B cell (primary cell): ENCODE measurements at regions not wholly inside any gene's neighbourhood (a gene's known extent, or its start where the extent isn't known, plus 50 kb on each side); places are given as distances from the start of the nearest gene placed in this dataset.

Experiments
- EZH2 ChIP-seq: IDR thresholded peaks from 2 replicates; pipeline ENCODE4 v1.6.1; 2012; ENCODE audit warnings: borderline replicate concordance, low read depth, mild to moderate bottlenecking, moderate library complexity, low read length; ENCODE audit not compliant: insufficient read depth, poor library complexity, severe bottlenecking
- TF ChIP-seq, protein P1 (sequence below): fragments of 200-600 bp; IDR thresholded peaks from one replicate; pipeline ENCODE4 v1.8.0; 2022; ENCODE audit warnings: antibody characterized with exemption, mild to moderate bottlenecking

- TF ChIP-seq, protein P1, sequence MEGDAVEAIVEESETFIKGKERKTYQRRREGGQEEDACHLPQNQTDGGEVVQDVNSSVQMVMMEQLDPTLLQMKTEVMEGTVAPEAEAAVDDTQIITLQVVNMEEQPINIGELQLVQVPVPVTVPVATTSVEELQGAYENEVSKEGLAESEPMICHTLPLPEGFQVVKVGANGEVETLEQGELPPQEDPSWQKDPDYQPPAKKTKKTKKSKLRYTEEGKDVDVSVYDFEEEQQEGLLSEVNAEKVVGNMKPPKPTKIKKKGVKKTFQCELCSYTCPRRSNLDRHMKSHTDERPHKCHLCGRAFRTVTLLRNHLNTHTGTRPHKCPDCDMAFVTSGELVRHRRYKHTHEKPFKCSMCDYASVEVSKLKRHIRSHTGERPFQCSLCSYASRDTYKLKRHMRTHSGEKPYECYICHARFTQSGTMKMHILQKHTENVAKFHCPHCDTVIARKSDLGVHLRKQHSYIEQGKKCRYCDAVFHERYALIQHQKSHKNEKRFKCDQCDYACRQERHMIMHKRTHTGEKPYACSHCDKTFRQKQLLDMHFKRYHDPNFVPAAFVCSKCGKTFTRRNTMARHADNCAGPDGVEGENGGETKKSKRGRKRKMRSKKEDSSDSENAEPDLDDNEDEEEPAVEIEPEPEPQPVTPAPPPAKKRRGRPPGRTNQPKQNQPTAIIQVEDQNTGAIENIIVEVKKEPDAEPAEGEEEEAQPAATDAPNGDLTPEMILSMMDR, result no peak
- TF ChIP-seq EZH2, result no peak
Observed at GRCh38 chr7:114791771-114792170, 130.1 kb upstream of the MDFIC start.
